SJCRH30 (cell line): ENCODE measurements at regions not wholly inside any gene's neighbourhood (a gene's known extent, or its start where the extent isn't known, plus 50 kb on each side); places are given as distances from the start of the nearest gene placed in this dataset.
"Not testable (repeated sequence)": the region's sequence is repeated elsewhere in the genome, so short reads cannot be mapped to it uniquely, and the experiment has no call there.

Experiments
- DNase-seq, 2 experiments: peaks; one replicate each; pipeline ENCODE4 v3.0.0-alpha.2; 2015 to 2020
- H3K27ac ChIP-seq: fragments of 250-450 bp; sonication (Bioruptor Pico); 2 replicates; pipeline ENCODE4 v1.5.1; 2020; ENCODE audit warnings: mild to moderate bottlenecking, moderate library complexity
- H3K27me3 ChIP-seq: fragments of 250-450 bp; sonication (Bioruptor Pico); 2 replicates; pipeline ENCODE4 v1.5.1; 2020; ENCODE audit warnings: mild to moderate bottlenecking, moderate library complexity
- H3K36me3 ChIP-seq: fragments of 250-450 bp; sonication (Bioruptor Pico); 2 replicates; pipeline ENCODE4 v1.5.1; 2020; ENCODE audit warnings: mild to moderate bottlenecking, moderate library complexity
- H3K4me1 ChIP-seq: fragments of 250-450 bp; sonication (Bioruptor Pico); 2 replicates; pipeline ENCODE4 v1.5.1; 2020; ENCODE audit warnings: mild to moderate bottlenecking, moderate library complexity
- H3K4me3 ChIP-seq: fragments of 250-450 bp; sonication (Bioruptor Pico); 2 replicates; pipeline ENCODE4 v1.5.1; 2020; ENCODE audit warnings: mild to moderate bottlenecking, moderate library complexity
- H3K9me3 ChIP-seq: fragments of 250-450 bp; sonication (Bioruptor Pico); replicated peaks from 2 replicates; pipeline ENCODE4 v1.5.1; 2020; ENCODE audit warnings: mild to moderate bottlenecking, moderate library complexity

- Histone ChIP-seq H3K36me3 (no peaks in the 10 kb centered on the region), H3K9me3 (no peaks in the 10 kb centered on the region), H3K4me1 (no peaks in the 10 kb centered on the region), H3K27me3 (no peaks in the 10 kb centered on the region), H3K4me3 (no peak overlapping the region), H3K27ac (no peak overlapping the region)
- no peak for DNase-seq
Measured at GRCh38 chr4:60992037-60992436, 208.1 kb upstream of the ADGRL3 start.

DNA sequence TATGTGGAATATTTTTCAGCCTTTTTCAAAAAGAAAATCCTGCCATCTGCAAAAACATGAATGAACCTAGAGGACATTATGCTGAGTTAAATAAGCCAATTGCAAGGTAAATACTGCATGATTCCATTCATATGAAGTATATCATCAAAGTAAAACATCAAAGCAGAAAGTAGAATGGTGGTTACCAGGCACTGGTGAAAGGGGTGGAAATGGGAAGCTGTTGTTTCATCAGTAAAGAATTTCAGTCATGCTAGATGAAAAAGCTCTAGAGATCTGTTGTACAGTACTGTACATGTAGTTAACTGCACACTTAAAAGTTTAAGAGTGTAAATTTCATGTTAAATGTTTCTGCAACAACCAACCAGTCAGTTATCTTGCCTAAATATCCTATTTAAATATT lies 196.8 kb upstream of the ADGRL3 start:
- H3K9me3 ChIP-seq = no peaks in the 10 kb centered on the region
- no peak overlapping the region for H3K4me3 ChIP-seq
- no peaks in the 10 kb centered on the region for H3K36me3 ChIP-seq
- H3K27ac ChIP-seq = no peak overlapping the region
- no peaks in the 10 kb centered on the region for H3K4me1 ChIP-seq
- DNase-seq = no peak
- no peaks in the 10 kb centered on the region for H3K27me3 ChIP-seq

GRCh38 chr4:61004651-61005170 lies 195.4 kb upstream of the ADGRL3 start:
- Histone ChIP-seq H3K4me1 (no peaks in the 10 kb centered on the region), H3K27ac (no peak overlapping the region)
- no peak for DNase-seq

DNA sequence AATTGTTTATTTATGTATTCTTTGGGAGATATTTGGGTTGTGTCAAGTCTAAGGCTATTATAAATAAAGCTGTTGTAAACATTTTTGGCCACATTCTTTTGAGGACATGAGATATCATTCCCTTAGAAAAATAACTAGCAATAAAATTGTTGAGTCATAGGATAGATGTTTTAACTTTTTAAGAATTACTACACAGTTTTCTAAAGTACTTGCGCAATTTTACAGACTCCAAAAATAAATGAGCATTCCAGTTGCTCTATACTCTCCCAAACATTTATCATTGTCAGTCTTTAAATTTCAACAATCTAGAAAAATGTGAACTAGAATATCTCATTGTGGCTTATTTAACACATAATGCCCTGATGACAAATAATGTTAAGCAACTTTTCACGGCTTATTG lies 189.1 kb upstream of the ADGRL3 start:
- Histone ChIP-seq H3K27me3 (no peaks in the 10 kb centered on the region), H3K9me3 (no peaks in the 10 kb centered on the region), H3K4me1 (no peaks in the 10 kb centered on the region), H3K27ac (no peak overlapping the region), H3K36me3 (no peaks in the 10 kb centered on the region), H3K4me3 (no peak overlapping the region)
- DNase-seq = no peak

More at GRCh38 chr4:61004651-61005170, 195.4 kb upstream of the ADGRL3 start:
- no peaks in the 10 kb centered on the region for H3K36me3 ChIP-seq
- no peaks in the 10 kb centered on the region for H3K9me3 ChIP-seq
- H3K27me3 ChIP-seq = no peaks in the 10 kb centered on the region
- H3K4me3 ChIP-seq = no peak overlapping the region

- not testable (repeated sequence) for H3K36me3 ChIP-seq
Measured at GRCh38 chr4:61011936-61012335, 188.2 kb upstream of the ADGRL3 start.

GRCh38 chr4:61024610-61025009 lies 175.5 kb upstream of the ADGRL3 start:
- DNase-seq = no peak
- Histone ChIP-seq H3K4me3 (no peak overlapping the region), H3K9me3 (no peaks in the 10 kb centered on the region), H3K27ac (no peak overlapping the region), H3K4me1 (no peaks in the 10 kb centered on the region), H3K27me3 (no peaks in the 10 kb centered on the region), H3K36me3 (no peaks in the 10 kb centered on the region)

More at GRCh38 chr4:61011936-61012335, 188.2 kb upstream of the ADGRL3 start:
- not testable (repeated sequence) for H3K27me3 ChIP-seq, H3K4me3 ChIP-seq, H3K27ac ChIP-seq, DNase-seq, H3K9me3 ChIP-seq, H3K4me1 ChIP-seq

- H3K4me3 ChIP-seq = no peak overlapping the region
- no peaks in the 10 kb centered on the region for H3K9me3 ChIP-seq
- H3K27me3 ChIP-seq = no peaks in the 10 kb centered on the region
- H3K27ac ChIP-seq = no peak overlapping the region
- no peaks in the 10 kb centered on the region for H3K36me3 ChIP-seq
- DNase-seq = no peak
- no peaks in the 10 kb centered on the region for H3K4me1 ChIP-seq
Measured at GRCh38 chr4:61027939-61028338, 172.2 kb upstream of the ADGRL3 start.

GRCh38 chr4:61036071-61036684 lies 163.9 kb upstream of the ADGRL3 start:
- H3K36me3 ChIP-seq = no peaks in the 10 kb centered on the region
- no peaks in the 10 kb centered on the region for H3K9me3 ChIP-seq
- no peak overlapping the region for H3K4me3 ChIP-seq
- H3K27me3 ChIP-seq = no peaks in the 10 kb centered on the region
- no peaks in the 10 kb centered on the region for H3K4me1 ChIP-seq
- no peak overlapping the region for H3K27ac ChIP-seq
- DNase-seq = no peak

GRCh38 chr4:61041527-61041926 lies 158.6 kb upstream of the ADGRL3 start:
- no peak for DNase-seq

DNA sequence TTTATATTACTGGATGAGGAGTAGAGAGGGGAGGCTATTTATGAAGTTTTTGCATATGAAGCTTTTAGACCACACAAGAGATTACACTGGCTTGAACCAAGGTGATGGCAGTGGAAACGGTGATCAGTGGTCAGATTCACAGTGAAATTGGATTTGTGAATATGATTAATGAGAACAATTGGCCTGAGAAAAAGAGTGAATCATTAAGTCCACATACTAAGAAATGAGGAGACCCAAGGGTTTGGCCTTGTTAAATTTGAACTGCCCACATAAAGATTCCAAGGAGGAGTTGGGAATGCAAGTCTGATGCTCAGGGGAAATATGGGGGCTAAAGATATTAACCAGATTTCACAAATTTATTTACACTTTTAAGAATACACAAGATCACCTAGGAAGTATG lies 155.3 kb upstream of the ADGRL3 start:
- H3K27ac ChIP-seq = no peak overlapping the region
- H3K36me3 ChIP-seq = no peaks in the 10 kb centered on the region
- H3K27me3 ChIP-seq = no peaks in the 10 kb centered on the region
- H3K4me1 ChIP-seq = no peaks in the 10 kb centered on the region
- no peak overlapping the region for H3K4me3 ChIP-seq
- no peak for DNase-seq
- no peaks in the 10 kb centered on the region for H3K9me3 ChIP-seq

More at GRCh38 chr4:61041527-61041926, 158.6 kb upstream of the ADGRL3 start:
- Histone ChIP-seq H3K27ac (no peak overlapping the region), H3K4me3 (no peak overlapping the region), H3K36me3 (no peaks in the 10 kb centered on the region), H3K27me3 (no peaks in the 10 kb centered on the region), H3K9me3 (no peaks in the 10 kb centered on the region), H3K4me1 (no peaks in the 10 kb centered on the region)

- Histone ChIP-seq H3K9me3 (no peaks in the 10 kb centered on the region), H3K27ac (no peak overlapping the region), H3K36me3 (no peaks in the 10 kb centered on the region), H3K4me1 (no peaks in the 10 kb centered on the region), H3K27me3 (no peaks in the 10 kb centered on the region), H3K4me3 (no peak overlapping the region)
- DNase-seq = peak in 1 of 2 experiments; percentile 13
Measured at GRCh38 chr4:61049018-61049417, 151.1 kb upstream of the ADGRL3 start.

- Histone ChIP-seq H3K9me3 (no peaks in the 10 kb centered on the region), H3K4me1 (no peaks in the 10 kb centered on the region)
Measured at GRCh38 chr4:61067381-61067780, 132.7 kb upstream of the ADGRL3 start.

GRCh38 chr4:61068060-61068459 lies 132.1 kb upstream of the ADGRL3 start:
- no peak overlapping the region for H3K27ac ChIP-seq
- no peaks in the 10 kb centered on the region for H3K27me3 ChIP-seq
- no peaks in the 10 kb centered on the region for H3K4me1 ChIP-seq
- no peaks in the 10 kb centered on the region for H3K9me3 ChIP-seq
- no peak for DNase-seq
- H3K4me3 ChIP-seq = no peak overlapping the region
- H3K36me3 ChIP-seq = no peaks in the 10 kb centered on the region

More at GRCh38 chr4:61067381-61067780, 132.7 kb upstream of the ADGRL3 start:
- Histone ChIP-seq H3K36me3 (no peaks in the 10 kb centered on the region), H3K4me3 (no peak overlapping the region), H3K27me3 (no peaks in the 10 kb centered on the region), H3K27ac (no peak overlapping the region)
- no peak for DNase-seq

DNA sequence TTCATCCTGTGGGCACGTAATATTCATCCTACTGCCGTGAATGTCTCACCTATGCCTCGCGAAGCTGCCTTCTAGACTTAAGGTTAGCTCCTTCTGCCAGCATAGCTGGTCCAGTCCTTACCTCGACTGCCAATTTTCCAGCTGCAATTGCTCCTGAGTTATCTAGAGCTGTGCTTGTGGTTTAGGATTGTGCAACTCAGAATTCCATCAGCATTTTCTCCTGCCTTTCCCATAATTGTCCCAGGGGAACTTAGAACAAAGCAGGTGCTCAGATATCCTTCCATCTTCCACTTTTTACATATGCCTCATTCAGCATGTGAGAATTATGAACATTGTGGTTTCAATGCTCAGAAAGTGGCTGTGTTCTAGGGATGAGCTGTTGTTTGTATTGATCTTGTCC lies 131.4 kb upstream of the ADGRL3 start:
- DNase-seq = peak in 1 of 2 experiments; percentile 23
- no peaks in the 10 kb centered on the region for H3K27me3 ChIP-seq
- no peaks in the 10 kb centered on the region for H3K36me3 ChIP-seq
- no peaks in the 10 kb centered on the region for H3K9me3 ChIP-seq
- H3K27ac ChIP-seq = no peak overlapping the region
- H3K4me3 ChIP-seq = no peak overlapping the region
- H3K4me1 ChIP-seq = no peaks in the 10 kb centered on the region

GRCh38 chr4:61070269-61070668 lies 129.9 kb upstream of the ADGRL3 start:
- no peak for DNase-seq
- Histone ChIP-seq H3K27me3 (no peaks in the 10 kb centered on the region), H3K4me1 (no peaks in the 10 kb centered on the region)

DNA sequence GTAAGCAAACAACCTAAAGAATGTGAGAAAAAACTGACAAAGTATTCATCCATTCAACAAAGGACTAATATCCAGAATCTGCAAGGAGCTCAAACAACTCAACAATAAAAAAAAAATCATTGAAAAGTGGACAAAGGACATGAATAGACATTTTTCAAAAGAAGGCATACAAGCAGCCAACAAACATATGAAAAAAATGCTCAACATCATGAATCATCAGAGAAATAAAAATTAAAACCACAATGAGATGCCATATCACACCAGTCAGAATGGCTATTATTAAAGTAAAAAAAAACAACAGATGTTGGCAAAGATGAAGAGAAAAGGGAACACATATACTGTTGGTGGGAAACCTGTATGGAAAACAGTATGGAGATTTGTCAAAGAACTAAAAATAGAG lies 120.7 kb upstream of the ADGRL3 start:
- DNase-seq = no peak
- H3K4me3 ChIP-seq = no peak overlapping the region
- H3K27ac ChIP-seq = no peak overlapping the region
- H3K9me3 ChIP-seq = no peaks in the 10 kb centered on the region
- H3K27me3 ChIP-seq = no peaks in the 10 kb centered on the region
- no peaks in the 10 kb centered on the region for H3K4me1 ChIP-seq
- no peaks in the 10 kb centered on the region for H3K36me3 ChIP-seq

More at GRCh38 chr4:61070269-61070668, 129.9 kb upstream of the ADGRL3 start:
- Histone ChIP-seq H3K36me3 (no peaks in the 10 kb centered on the region), H3K4me3 (no peak overlapping the region), H3K27ac (no peak overlapping the region), H3K9me3 (no peaks in the 10 kb centered on the region)
